SK-N-SH (cell line): ENCODE measurements at regions not wholly inside any gene's neighbourhood (a gene's known extent, or its start where the extent isn't known, plus 50 kb on each side); places are given as distances from the start of the nearest gene placed in this dataset.

Experiments
- EP300 ChIP-seq, 2 experiments: IDR thresholded peaks; 2 replicates each; pipeline versions ENCODE4 v1.4.0 to v1.6.1; 2012; ENCODE audit warnings: borderline replicate concordance in 1 of 2, low read depth in 1 of 2, low read length in 1 of 2
- FOXJ3 ChIP-seq: sonication (generic); formaldehyde crosslinking; IDR thresholded peaks from 2 replicates; pipeline ENCODE4 v1.5.1; 2020; ENCODE audit warnings: mild to moderate bottlenecking, missing genetic modification reagents
- GABPA ChIP-seq: IDR thresholded peaks from 2 replicates; pipeline ENCODE4 v1.4.0; 2012; ENCODE audit warnings: low read depth, mild to moderate bottlenecking
- NFIC ChIP-seq: IDR thresholded peaks from 2 replicates; pipeline ENCODE4 v1.4.0; 2012; ENCODE audit warnings: borderline replicate concordance
- NRF1 ChIP-seq: IDR thresholded peaks from 2 replicates; pipeline ENCODE4 v1.6.1; 2012; ENCODE audit warnings: low read depth, mild to moderate bottlenecking, low read length
- POLR2AphosphoS5 ChIP-seq: IDR thresholded peaks from 2 replicates; pipeline ENCODE4 v1.6.1; 2012; ENCODE audit warnings: low read depth, low read length
- TAF1 ChIP-seq: IDR thresholded peaks from 2 replicates; pipeline ENCODE4 v1.6.1; 2012; ENCODE audit warnings: low read depth, mild to moderate bottlenecking, low read length, moderate library complexity, borderline replicate concordance
- TEAD4 ChIP-seq: IDR thresholded peaks from 2 replicates; pipeline ENCODE4 v1.4.0; 2012; ENCODE audit warnings: mild to moderate bottlenecking, borderline replicate concordance; ENCODE audit not compliant: insufficient read depth
- TF ChIP-seq, protein P1 (sequence below): fragments of 200-600 bp; sonication (generic); IDR thresholded peaks from 2 replicates; pipeline ENCODE4 v1.6.1; 2017; ENCODE audit warnings: antibody characterized with exemption, mild to moderate bottlenecking, moderate library complexity
- TF ChIP-seq, protein P2 (sequence below): IDR thresholded peaks from 2 replicates; pipeline ENCODE4 v1.6.1; 2012; ENCODE audit warnings: mild to moderate bottlenecking, low read depth, low read length, moderate library complexity

GRCh38 chr9:19597176-19597575 lies 188.4 kb downstream of the ACER2 start:
- TF ChIP-seq TEAD4 (no peak), NRF1 (no peak), POLR2AphosphoS5 (no peak), TAF1 (no peak), NFIC (no peak), FOXJ3 (CRISPR knock-in tag) (no peak), EP300 (IDR thresholded peaks at IDR 0.05; ENCODE audit: borderline replicate concordance in 1 of 2, low read depth in 1 of 2, low read length in 1 of 2) (no peak), GABPA (no peak)
- TF ChIP-seq, protein P1, sequence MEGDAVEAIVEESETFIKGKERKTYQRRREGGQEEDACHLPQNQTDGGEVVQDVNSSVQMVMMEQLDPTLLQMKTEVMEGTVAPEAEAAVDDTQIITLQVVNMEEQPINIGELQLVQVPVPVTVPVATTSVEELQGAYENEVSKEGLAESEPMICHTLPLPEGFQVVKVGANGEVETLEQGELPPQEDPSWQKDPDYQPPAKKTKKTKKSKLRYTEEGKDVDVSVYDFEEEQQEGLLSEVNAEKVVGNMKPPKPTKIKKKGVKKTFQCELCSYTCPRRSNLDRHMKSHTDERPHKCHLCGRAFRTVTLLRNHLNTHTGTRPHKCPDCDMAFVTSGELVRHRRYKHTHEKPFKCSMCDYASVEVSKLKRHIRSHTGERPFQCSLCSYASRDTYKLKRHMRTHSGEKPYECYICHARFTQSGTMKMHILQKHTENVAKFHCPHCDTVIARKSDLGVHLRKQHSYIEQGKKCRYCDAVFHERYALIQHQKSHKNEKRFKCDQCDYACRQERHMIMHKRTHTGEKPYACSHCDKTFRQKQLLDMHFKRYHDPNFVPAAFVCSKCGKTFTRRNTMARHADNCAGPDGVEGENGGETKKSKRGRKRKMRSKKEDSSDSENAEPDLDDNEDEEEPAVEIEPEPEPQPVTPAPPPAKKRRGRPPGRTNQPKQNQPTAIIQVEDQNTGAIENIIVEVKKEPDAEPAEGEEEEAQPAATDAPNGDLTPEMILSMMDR: no peak
- TF ChIP-seq, protein P2, sequence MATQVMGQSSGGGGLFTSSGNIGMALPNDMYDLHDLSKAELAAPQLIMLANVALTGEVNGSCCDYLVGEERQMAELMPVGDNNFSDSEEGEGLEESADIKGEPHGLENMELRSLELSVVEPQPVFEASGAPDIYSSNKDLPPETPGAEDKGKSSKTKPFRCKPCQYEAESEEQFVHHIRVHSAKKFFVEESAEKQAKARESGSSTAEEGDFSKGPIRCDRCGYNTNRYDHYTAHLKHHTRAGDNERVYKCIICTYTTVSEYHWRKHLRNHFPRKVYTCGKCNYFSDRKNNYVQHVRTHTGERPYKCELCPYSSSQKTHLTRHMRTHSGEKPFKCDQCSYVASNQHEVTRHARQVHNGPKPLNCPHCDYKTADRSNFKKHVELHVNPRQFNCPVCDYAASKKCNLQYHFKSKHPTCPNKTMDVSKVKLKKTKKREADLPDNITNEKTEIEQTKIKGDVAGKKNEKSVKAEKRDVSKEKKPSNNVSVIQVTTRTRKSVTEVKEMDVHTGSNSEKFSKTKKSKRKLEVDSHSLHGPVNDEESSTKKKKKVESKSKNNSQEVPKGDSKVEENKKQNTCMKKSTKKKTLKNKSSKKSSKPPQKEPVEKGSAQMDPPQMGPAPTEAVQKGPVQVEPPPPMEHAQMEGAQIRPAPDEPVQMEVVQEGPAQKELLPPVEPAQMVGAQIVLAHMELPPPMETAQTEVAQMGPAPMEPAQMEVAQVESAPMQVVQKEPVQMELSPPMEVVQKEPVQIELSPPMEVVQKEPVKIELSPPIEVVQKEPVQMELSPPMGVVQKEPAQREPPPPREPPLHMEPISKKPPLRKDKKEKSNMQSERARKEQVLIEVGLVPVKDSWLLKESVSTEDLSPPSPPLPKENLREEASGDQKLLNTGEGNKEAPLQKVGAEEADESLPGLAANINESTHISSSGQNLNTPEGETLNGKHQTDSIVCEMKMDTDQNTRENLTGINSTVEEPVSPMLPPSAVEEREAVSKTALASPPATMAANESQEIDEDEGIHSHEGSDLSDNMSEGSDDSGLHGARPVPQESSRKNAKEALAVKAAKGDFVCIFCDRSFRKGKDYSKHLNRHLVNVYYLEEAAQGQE: no peak
